COLO829 (cell line): ENCODE measurements at regions not wholly inside any gene's neighbourhood (a gene's known extent, or its start where the extent isn't known, plus 50 kb on each side); places are given as distances from the start of the nearest gene placed in this dataset.
"Not testable (repeated sequence)": the region's sequence is repeated elsewhere in the genome, so short reads cannot be mapped to it uniquely, and the experiment has no call there.

Experiments
- DNase-seq: peaks from one replicate; pipeline ENCODE4 v3.0.0; 2012; ENCODE audit warnings: low spot score

GRCh38 chr12:89154743-89155499 lies 197.4 kb downstream of the DUSP6 start:
- no peak for DNase-seq

- no peak for DNase-seq
These were observed 199.0 kb downstream of the DUSP6 start for GRCh38 chr12:89153341-89153740.

- no peak for DNase-seq
These were observed 200.8 kb downstream of the DUSP6 start for GRCh38 chr12:89151536-89151935.

GRCh38 chr12:89150789-89151188 lies 201.5 kb downstream of the DUSP6 start:
- DNase-seq = not testable (repeated sequence)

GRCh38 chr12:89140602-89141238 lies 211.6 kb downstream of the DUSP6 start:
- no peak for DNase-seq

GRCh38 chr12:89140141-89140540 lies 212.2 kb downstream of the DUSP6 start:
- no peak for DNase-seq

GRCh38 chr12:89139390-89139789 lies 212.9 kb downstream of the DUSP6 start:
- no peak for DNase-seq

- DNase-seq = no peak
These were observed 214.1 kb downstream of the DUSP6 start for GRCh38 chr12:89138048-89138852.

- DNase-seq = no peak
These were observed 216.2 kb downstream of the DUSP6 start for GRCh38 chr12:89135976-89136634.

- no peak for DNase-seq
These were observed 218.0 kb downstream of the DUSP6 start for GRCh38 chr12:89134213-89134770.

- no peak for DNase-seq
These were observed 223.0 kb downstream of the DUSP6 start for GRCh38 chr12:89129167-89129870.

GRCh38 chr12:89126712-89127111 lies 225.6 kb downstream of the DUSP6 start:
- DNase-seq = no peak

- DNase-seq = no peak
These were observed 229.4 kb downstream of the DUSP6 start for GRCh38 chr12:89122852-89123251.

- DNase-seq = peak; percentile 61
These were observed 234.8 kb downstream of the DUSP6 start for GRCh38 chr12:89117448-89118034.

GRCh38 chr12:89111964-89112363 lies 240.3 kb downstream of the DUSP6 start:
- no peak for DNase-seq

GRCh38 chr12:89108265-89108664 lies 244.0 kb downstream of the DUSP6 start:
- no peak for DNase-seq

GRCh38 chr12:89106950-89107349 lies 245.4 kb downstream of the DUSP6 start:
- DNase-seq = no peak

GRCh38 chr12:89105243-89105642 lies 247.1 kb downstream of the DUSP6 start:
- no peak for DNase-seq

GRCh38 chr12:89103831-89104230 lies 248.5 kb downstream of the DUSP6 start:
- no peak for DNase-seq

- no peak for DNase-seq
These were observed 250.9 kb downstream of the DUSP6 start for GRCh38 chr12:89101440-89101839.
